IMR-90 (cell line): ENCODE measurements at regions not wholly inside any gene's neighbourhood (a gene's known extent, or its start where the extent isn't known, plus 50 kb on each side); places are given as distances from the start of the nearest gene placed in this dataset.

Source experiments
- ATAC-seq: fragments of 200-7000 bp; cut with Tn5 transposase; 2 replicates; pipeline ENCODE4 v1.9.1; 2020; ENCODE audit warnings: low read depth, mild to moderate bottlenecking, moderate library complexity
- BruUV-seq: library from RNA; stranded (reverse); fragments of 400-500 nt; replicated peaks from 2 replicates; lab custom pipeline; 2021; lab: Mats Ljungman, UMichigan
- CTCF ChIA-PET: fragments of 300-600 bp; formaldehyde crosslinking; extraction: SDS; loops from one replicate; lab custom pipeline; 2021; ENCODE audit warnings: antibody characterized with exemption; lab: Yijun Ruan, JAX
- POLR2A ChIA-PET: fragments of 300-600 bp; sonication (Branson Sonifier 250); formaldehyde crosslinking; loops from one replicate; lab custom pipeline; 2022; ENCODE audit warnings: antibody characterized with exemption; ENCODE audit not compliant: unreplicated experiment; lab: Charles Lee
- DNase-seq: peaks from one replicate; pipeline ENCODE4 v3.0.0; 2013
- H2AFZ ChIP-seq: replicated peaks from 2 replicates; pipeline ENCODE3; 2013; ENCODE audit warnings: low read length, mild to moderate bottlenecking; ENCODE audit not compliant: poor library complexity
- H2AK5ac ChIP-seq: 2 replicates; pipeline ENCODE4 v1.6.1; 2013; ENCODE audit warnings: low read depth, low read length, inconsistent platforms
- H2AK9ac ChIP-seq: replicated peaks from 2 replicates; pipeline ENCODE3; 2013; ENCODE audit warnings: mild to moderate bottlenecking, low read depth, low read length, moderate library complexity; ENCODE audit not compliant: poor library complexity
- H2BK120ac ChIP-seq: 2 replicates; pipeline ENCODE4 v1.6.1; 2013; ENCODE audit warnings: low read depth, low read length, inconsistent platforms
- H2BK15ac ChIP-seq: 3 replicates; pipeline ENCODE4 v1.6.1; 2013; ENCODE audit warnings: low read depth, low read length, inconsistent platforms
- H2BK20ac ChIP-seq: 2 replicates; pipeline ENCODE4 v1.6.1; 2013; ENCODE audit warnings: low read depth, mild to moderate bottlenecking, inconsistent platforms, low read length, moderate library complexity
- H2BK5ac ChIP-seq: 2 replicates; pipeline ENCODE4 v1.6.1; 2013; ENCODE audit warnings: mild to moderate bottlenecking, low read depth, low read length, inconsistent platforms; ENCODE audit not compliant: poor library complexity, severe bottlenecking
- H3K14ac ChIP-seq: replicated peaks from 2 replicates; pipeline ENCODE4 v1.6.1; 2013; ENCODE audit warnings: low read depth, low read length, inconsistent platforms
- H3K18ac ChIP-seq: 2 replicates; pipeline ENCODE4 v1.6.1; 2013; ENCODE audit warnings: low read depth, low read length, control low read depth
- H3K23ac ChIP-seq: 2 replicates; pipeline ENCODE4 v1.6.1; 2013; ENCODE audit warnings: low read depth, low read length, inconsistent platforms
- H3K27ac ChIP-seq: 2 replicates; pipeline ENCODE4 v1.5.1; 2013; ENCODE audit warnings: mild to moderate bottlenecking, control low read depth, low read length; ENCODE audit not compliant: insufficient read depth
- H3K27me3 ChIP-seq: 2 replicates; pipeline ENCODE4 v1.6.1; 2013; ENCODE audit warnings: low read length; ENCODE audit not compliant: control insufficient read depth, insufficient read depth
- H3K36me3 ChIP-seq: 2 replicates; pipeline ENCODE4 v1.6.1; 2013; ENCODE audit warnings: low read length, mixed read lengths; ENCODE audit not compliant: control insufficient read depth, insufficient read depth
- H3K4ac ChIP-seq: 2 replicates; pipeline ENCODE4 v1.6.1; 2013; ENCODE audit warnings: low read depth, low read length, inconsistent platforms
- H3K4me1 ChIP-seq: 2 replicates; pipeline ENCODE4 v1.6.1; 2013; ENCODE audit warnings: low read length, mixed read lengths; ENCODE audit not compliant: control insufficient read depth, insufficient read depth
- H3K4me2 ChIP-seq: 2 replicates; pipeline ENCODE4 v1.6.1; 2013; ENCODE audit warnings: low read depth, mild to moderate bottlenecking, control low read depth, low read length, moderate library complexity
- H3K4me3 ChIP-seq: 2 replicates; pipeline ENCODE4 v1.5.1; 2013; ENCODE audit warnings: low read depth, mild to moderate bottlenecking, control low read depth, low read length, moderate library complexity; ENCODE audit not compliant: insufficient read depth
- H3K56ac ChIP-seq: 2 replicates; pipeline ENCODE4 v1.6.1; 2013; ENCODE audit warnings: low read length, inconsistent platforms; ENCODE audit not compliant: insufficient read depth; ENCODE audit errors: extremely low read depth
- H3K79me1 ChIP-seq, 2 experiments: 2 replicates each; pipeline ENCODE4 v1.6.1; 2013; ENCODE audit warnings: low read length in 2 of 2, inconsistent platforms in 1 of 2, low read depth in 1 of 2
- H3K9ac ChIP-seq: 2 replicates; pipeline ENCODE4 v1.6.1; 2013; ENCODE audit warnings: low read depth, low read length, control low read depth
- H3K9me1 ChIP-seq: 2 replicates; pipeline ENCODE4 v1.6.1; 2013; ENCODE audit warnings: low read length, inconsistent platforms; ENCODE audit not compliant: insufficient read depth
- H3K9me3 ChIP-seq: 2 replicates; pipeline ENCODE4 v1.6.1; 2013; ENCODE audit warnings: low read length; ENCODE audit not compliant: control insufficient read depth, insufficient read depth
- H4K20me1 ChIP-seq: 2 replicates; pipeline ENCODE4 v1.6.1; 2013; ENCODE audit warnings: low read length, inconsistent platforms; ENCODE audit not compliant: insufficient read depth
- H4K5ac ChIP-seq: 2 replicates; pipeline ENCODE4 v1.6.1; 2013; ENCODE audit warnings: mild to moderate bottlenecking, low read depth, low read length, control low read depth
- H4K8ac ChIP-seq, 2 experiments: 2 replicates each; pipeline ENCODE4 v1.6.1; 2013; ENCODE audit warnings: low read depth in 2 of 2, low read length in 2 of 2, control low read depth in 1 of 2, inconsistent platforms in 1 of 2
- H4K91ac ChIP-seq: 2 replicates; pipeline ENCODE4 v1.6.1; 2013; ENCODE audit warnings: low read depth, low read length, inconsistent platforms; ENCODE audit not compliant: insufficient read depth
- BHLHE40 ChIP-seq: fragments of 150-350 bp; IDR thresholded peaks from 2 replicates; pipeline ENCODE4 v1.6.1; 2016; ENCODE audit warnings: mild to moderate bottlenecking, low read depth, low read length
- CHD1 ChIP-seq: IDR thresholded peaks from 2 replicates; pipeline ENCODE4 v1.6.1; 2012; ENCODE audit warnings: low read depth, low read length, improper control_type of control experiment
- FOS ChIP-seq: fragments of 150-350 bp; IDR thresholded peaks from 2 replicates; pipeline ENCODE4 v1.6.1; 2016; ENCODE audit warnings: low read depth, low read length
- MAFK ChIP-seq: IDR thresholded peaks from 2 replicates; pipeline ENCODE4 v1.6.1; 2012; ENCODE audit warnings: low read depth, low read length, improper control_type of control experiment
- MAZ ChIP-seq: IDR thresholded peaks from 2 replicates; pipeline ENCODE4 v1.6.1; 2012; ENCODE audit warnings: low read depth, mild to moderate bottlenecking, low read length, improper control_type of control experiment, moderate library complexity, borderline replicate concordance
- NFE2L2 ChIP-seq: fragments of 150-350 bp; IDR thresholded peaks from 2 replicates; pipeline ENCODE4 v1.6.1; 2016; ENCODE audit warnings: low read depth, mild to moderate bottlenecking, low read length
- POLR2A ChIP-seq: IDR thresholded peaks from 2 replicates; pipeline ENCODE4 v1.6.1; 2012; ENCODE audit warnings: mild to moderate bottlenecking, low read depth, low read length
- RAD21 ChIP-seq: IDR thresholded peaks from 2 replicates; pipeline ENCODE4 v1.6.1; 2012; ENCODE audit warnings: low read length, improper control_type of control experiment
- RFX5 ChIP-seq: IDR thresholded peaks from 2 replicates; pipeline ENCODE4 v1.8.0; 2012; ENCODE audit warnings: low read depth, mild to moderate bottlenecking, low read length, moderate library complexity
- SMC3 ChIP-seq: fragments of 150-350 bp; IDR thresholded peaks from 2 replicates; pipeline ENCODE4 v1.6.1; 2016; ENCODE audit warnings: low read depth, mild to moderate bottlenecking, antibody characterized with exemption, low read length, moderate library complexity
- dilution Hi-C: fragments of 300-500 bp; cut with HindIII; formaldehyde crosslinking; loops from one replicate; pipeline ENCODE4 v1.14.3; 2018; ENCODE audit warnings: low sequenced_read_pairs; ENCODE audit not compliant: unreplicated experiment
- in situ Hi-C: fragments of 300-500 bp; cut with MboI; formaldehyde crosslinking; loops from 3 replicates; pipeline ENCODE4 v1.14.3; 2019; ENCODE audit warnings: low sequenced_read_pairs, inconsistent platforms, mixed read lengths
- intact Hi-C: fragments of 100-400 bp; cut with micrococcal nuclease; formaldehyde crosslinking; loops from 2 replicates; pipeline ENCODE4 v1.10.0; 2022
- TF ChIP-seq, protein P1 (sequence below): fragments of 150-350 bp; IDR thresholded peaks from 2 replicates; pipeline ENCODE4 v1.6.1; 2016; ENCODE audit warnings: low read depth, mild to moderate bottlenecking, low read length, moderate library complexity, borderline replicate concordance
- TF ChIP-seq, protein P2 (sequence below): conservative IDR thresholded peaks from 2 replicates; pipeline ENCODE4 v1.5.1; 2012; ENCODE audit warnings: mild to moderate bottlenecking, low read depth, low read length, improper control_type of control experiment

- intact Hi-C loops = no loop called here
- Histone ChIP-seq H4K91ac (no peak overlapping the region), H3K4me1 (no peaks in the 10 kb centered on the region), H3K4ac (no peak overlapping the region), H2AK5ac (no peak overlapping the region), H3K27me3 (no peaks in the 10 kb centered on the region), H2AFZ (no peak overlapping the region), H2BK15ac (no peak overlapping the region), H3K9me3 (peaks cover 8% of the 10 kb centered on the region), H3K14ac (no peak overlapping the region), H3K18ac (no peak overlapping the region), H4K5ac (no peak overlapping the region), H2BK5ac (no peak overlapping the region), H3K36me3 (no peaks in the 10 kb centered on the region), H2BK20ac (no peak overlapping the region), H2BK120ac (no peak overlapping the region), H3K23ac (no peak overlapping the region), H2AK9ac (no peak overlapping the region), H3K4me2 (no peak overlapping the region), H4K8ac (no peak overlapping the region), H3K4me3 (no peak overlapping the region), H3K79me1 (no peaks in the 10 kb centered on the region), H3K9me1 (no peaks in the 10 kb centered on the region), H3K27ac (no peak overlapping the region), H3K9ac (no peak overlapping the region), H3K56ac (no peak overlapping the region), H4K20me1 (no peaks in the 10 kb centered on the region)
- in situ Hi-C loops = no loop called here
- POLR2A ChIA-PET = no interaction called here
- dilution Hi-C loops = no loop called here
- DNase-seq = no peak
- no TSS peak for BruUV-seq
- ATAC-seq = no peak
- no peak for TF ChIP-seq MAZ
- TF ChIP-seq, protein P1, sequence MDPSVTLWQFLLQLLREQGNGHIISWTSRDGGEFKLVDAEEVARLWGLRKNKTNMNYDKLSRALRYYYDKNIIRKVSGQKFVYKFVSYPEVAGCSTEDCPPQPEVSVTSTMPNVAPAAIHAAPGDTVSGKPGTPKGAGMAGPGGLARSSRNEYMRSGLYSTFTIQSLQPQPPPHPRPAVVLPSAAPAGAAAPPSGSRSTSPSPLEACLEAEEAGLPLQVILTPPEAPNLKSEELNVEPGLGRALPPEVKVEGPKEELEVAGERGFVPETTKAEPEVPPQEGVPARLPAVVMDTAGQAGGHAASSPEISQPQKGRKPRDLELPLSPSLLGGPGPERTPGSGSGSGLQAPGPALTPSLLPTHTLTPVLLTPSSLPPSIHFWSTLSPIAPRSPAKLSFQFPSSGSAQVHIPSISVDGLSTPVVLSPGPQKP = no peak
- no peak for TF ChIP-seq MAFK
- no peak for TF ChIP-seq RFX5
- TF ChIP-seq RAD21 = no peak
- TF ChIP-seq, protein P2, sequence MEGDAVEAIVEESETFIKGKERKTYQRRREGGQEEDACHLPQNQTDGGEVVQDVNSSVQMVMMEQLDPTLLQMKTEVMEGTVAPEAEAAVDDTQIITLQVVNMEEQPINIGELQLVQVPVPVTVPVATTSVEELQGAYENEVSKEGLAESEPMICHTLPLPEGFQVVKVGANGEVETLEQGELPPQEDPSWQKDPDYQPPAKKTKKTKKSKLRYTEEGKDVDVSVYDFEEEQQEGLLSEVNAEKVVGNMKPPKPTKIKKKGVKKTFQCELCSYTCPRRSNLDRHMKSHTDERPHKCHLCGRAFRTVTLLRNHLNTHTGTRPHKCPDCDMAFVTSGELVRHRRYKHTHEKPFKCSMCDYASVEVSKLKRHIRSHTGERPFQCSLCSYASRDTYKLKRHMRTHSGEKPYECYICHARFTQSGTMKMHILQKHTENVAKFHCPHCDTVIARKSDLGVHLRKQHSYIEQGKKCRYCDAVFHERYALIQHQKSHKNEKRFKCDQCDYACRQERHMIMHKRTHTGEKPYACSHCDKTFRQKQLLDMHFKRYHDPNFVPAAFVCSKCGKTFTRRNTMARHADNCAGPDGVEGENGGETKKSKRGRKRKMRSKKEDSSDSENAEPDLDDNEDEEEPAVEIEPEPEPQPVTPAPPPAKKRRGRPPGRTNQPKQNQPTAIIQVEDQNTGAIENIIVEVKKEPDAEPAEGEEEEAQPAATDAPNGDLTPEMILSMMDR = no peak
- no peak for TF ChIP-seq FOS
- no peak for TF ChIP-seq BHLHE40
- TF ChIP-seq CHD1 = no peak
- no peak for TF ChIP-seq POLR2A
- TF ChIP-seq NFE2L2 = no peak
- no peak for TF ChIP-seq SMC3
- CTCF ChIA-PET = no interaction called here
Observed at GRCh38 chr1:242735323-242735722, 210.8 kb upstream of the PLD5 start.
